Heart left ventricle (tissue), 13 donors: ENCODE measurements at regions not wholly inside any gene's neighbourhood (a gene's known extent, or its start where the extent isn't known, plus 50 kb on each side); places are given as distances from the start of the nearest gene placed in this dataset.

ENCODE experiments used
- POLR2A ChIP-seq, 2 donors: fragments of 450-650 bp; IDR thresholded peaks; one replicate each; pipeline ENCODE4 v1.6.1; 2017; ENCODE audit warnings: antibody characterized with exemption in 2 of 2, mild to moderate bottlenecking in 2 of 2, moderate library complexity in 2 of 2
- TF ChIP-seq, protein P1 (sequence below), 12 donors: fragments of 200-600 bp; sonication (generic) in 4 of 12; IDR thresholded peaks; one replicate each; pipeline versions ENCODE4 v1.5.0 to v1.8.0; 2018 to 2022; ENCODE audit warnings: antibody characterized with exemption in 12 of 12, mild to moderate bottlenecking in 5 of 12
- donor health status: ischemic (EF 13 %, LVEDD 7.1; RV severe dilation, severe dysfunction).
- donor health status: DM: no; HTN: yes; CAD: no.
- donor health status: DM: no; HTN: no; CAD: no.
- donor health status: ischemic (EF 25% LVEDD 6.9; RV normal size, moderate dysfunction).
- donor health status: ischemic (EF 25% LVEDD 5.7; RV mildly dilated, moderate dysfunction).
- donor health status: ischemic (EF 35%, LVEDD 5.7; RV mildly dilated, moderate dysfunction).
- donor health status: nonischemic (EF 11% LVEDD 7.7; RV severe dilation, severe dysfunction).
- donor health status: DM: yes; HTN: yes; CAD: no.
- donor health status: PGD.
- donor health status: ischemic (EF 29% LVEDD 5.4; RV normal size, mild dysfunction).
- donor health status: nonischemic (EF 23%, LVEDD 6.1; RV moderate dilation, normal function).

- TF ChIP-seq, protein P1, sequence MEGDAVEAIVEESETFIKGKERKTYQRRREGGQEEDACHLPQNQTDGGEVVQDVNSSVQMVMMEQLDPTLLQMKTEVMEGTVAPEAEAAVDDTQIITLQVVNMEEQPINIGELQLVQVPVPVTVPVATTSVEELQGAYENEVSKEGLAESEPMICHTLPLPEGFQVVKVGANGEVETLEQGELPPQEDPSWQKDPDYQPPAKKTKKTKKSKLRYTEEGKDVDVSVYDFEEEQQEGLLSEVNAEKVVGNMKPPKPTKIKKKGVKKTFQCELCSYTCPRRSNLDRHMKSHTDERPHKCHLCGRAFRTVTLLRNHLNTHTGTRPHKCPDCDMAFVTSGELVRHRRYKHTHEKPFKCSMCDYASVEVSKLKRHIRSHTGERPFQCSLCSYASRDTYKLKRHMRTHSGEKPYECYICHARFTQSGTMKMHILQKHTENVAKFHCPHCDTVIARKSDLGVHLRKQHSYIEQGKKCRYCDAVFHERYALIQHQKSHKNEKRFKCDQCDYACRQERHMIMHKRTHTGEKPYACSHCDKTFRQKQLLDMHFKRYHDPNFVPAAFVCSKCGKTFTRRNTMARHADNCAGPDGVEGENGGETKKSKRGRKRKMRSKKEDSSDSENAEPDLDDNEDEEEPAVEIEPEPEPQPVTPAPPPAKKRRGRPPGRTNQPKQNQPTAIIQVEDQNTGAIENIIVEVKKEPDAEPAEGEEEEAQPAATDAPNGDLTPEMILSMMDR (IDR thresholded peaks at IDR 0.05) = no peak
- TF ChIP-seq POLR2A (IDR thresholded peaks at IDR 0.05) = no peak
Measured at GRCh38 chr1:238264951-238265350, 374.2 kb upstream of the ZP4 start.
